ENCODE measurements at regions not wholly inside any gene's neighbourhood (a gene's known extent, or its start where the extent isn't known, plus 50 kb on each side); places are given as distances from the start of the nearest gene placed in this dataset.

DNA sequence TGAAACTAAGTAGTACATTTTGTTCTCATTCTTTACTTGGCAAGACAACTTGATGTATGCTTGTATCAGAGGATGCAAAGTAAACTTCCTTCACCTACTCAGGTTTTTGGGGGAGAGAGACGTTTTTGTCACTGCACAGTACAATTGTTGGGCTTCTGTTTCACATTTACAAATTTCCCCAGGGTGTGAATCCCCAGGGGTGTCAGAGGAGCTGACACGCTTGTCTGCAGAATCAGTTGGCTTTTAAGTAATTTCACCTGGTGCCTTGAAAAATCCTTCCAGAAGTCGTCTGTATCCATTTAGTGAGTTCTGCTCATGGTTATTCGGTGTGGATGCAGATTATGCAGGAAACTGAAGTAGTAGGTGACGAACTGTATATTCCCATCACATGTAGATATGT is 1227.7 kb upstream of the CELF2 start:
- Histone ChIP-seq H3K79me1 (ENCODE audit: low read depth, low read length) (no peaks in the 10 kb centered on the region), H3K4ac (ENCODE audit: low read length) (no peak overlapping the region), H3K27ac (replicated peaks; ENCODE audit: low read length) (no peak overlapping the region), H3K18ac (ENCODE audit: low read length) (no peak overlapping the region), H2BK5ac (ENCODE audit: low read length) (no peak overlapping the region), H3K23ac (ENCODE audit: low read depth, low read length, poor library complexity) (no peak overlapping the region), H2AK5ac (ENCODE audit: low read depth, low read length) (no peak overlapping the region), H3K9ac (ENCODE audit: low read depth, low read length, poor library complexity) (no peak overlapping the region), H4K91ac (ENCODE audit: low read depth, low read length, poor library complexity) (no peak overlapping the region), H4K8ac (ENCODE audit: low read depth, low read length) (no peak overlapping the region), H3K36me3 (replicated peaks in 1 of 2; ENCODE audit: control insufficient read depth in 2 of 2, insufficient read depth in 2 of 2, low read length in 2 of 2) (no peaks in the 10 kb centered on the region), H3K4me3 (ENCODE audit: low read length in 2 of 2) (no peak overlapping the region), H3K27me3 (ENCODE audit: control insufficient read depth in 3 of 3, insufficient read depth in 3 of 3, low read depth in 1 of 3, low read length in 3 of 3) (no peaks in the 10 kb centered on the region), H2BK15ac (ENCODE audit: low read length) (no peak overlapping the region), H2AFZ (ENCODE audit: low read length) (no peak overlapping the region), H2BK12ac (ENCODE audit: low read length) (no peak overlapping the region), H3K4me1 (ENCODE audit: control insufficient read depth in 2 of 2, insufficient read depth in 1 of 2, low read depth in 1 of 2, low read length in 2 of 2) (no peaks in the 10 kb centered on the region), H3K4me2 (ENCODE audit: insufficient read depth, low read length, poor library complexity, severe bottlenecking) (no peak overlapping the region), H2BK120ac (ENCODE audit: low read depth, low read length) (no peak overlapping the region), H3K9me3 (replicated peaks in 1 of 2; ENCODE audit: control insufficient read depth in 2 of 2, insufficient read depth in 1 of 2, low read depth in 1 of 2, low read length in 2 of 2) (no peaks in the 10 kb centered on the region), H3K14ac (ENCODE audit: low read length) (no peak overlapping the region)
- no CpG with 5 or more reads among the region's 5 CpGs for WGBS, 2 donors (ENCODE audit: extremely low coverage in 2 of 2, insufficient read length in 2 of 2, insufficient replicate concordance in 1 of 2)
- DNase-seq (ENCODE audit: low spot score): no peak

DNA sequence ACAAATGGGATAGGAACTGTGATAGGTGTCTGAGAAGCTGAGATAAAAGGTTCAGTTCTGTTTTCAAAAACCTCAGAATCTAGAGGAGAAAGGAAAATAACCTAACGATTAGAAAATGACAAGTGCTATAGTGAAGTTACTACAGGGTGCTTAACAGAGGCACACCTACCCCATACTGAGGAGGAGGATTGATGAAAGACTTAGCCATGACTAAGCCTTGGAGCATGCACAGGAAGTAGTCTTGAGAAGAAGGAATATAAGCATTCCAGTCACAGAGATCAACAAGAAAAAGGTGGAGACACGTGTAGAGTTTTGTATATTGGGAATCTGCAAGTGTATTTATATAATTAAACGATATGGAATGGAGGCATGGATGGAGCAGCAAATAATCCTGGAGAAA is 1225.5 kb upstream of the CELF2 start:
- no peak overlapping the region for H2BK120ac ChIP-seq (ENCODE audit: low read depth, low read length)
- H4K91ac ChIP-seq (ENCODE audit: low read depth, low read length, poor library complexity): no peak overlapping the region
- no peak overlapping the region for H3K4me2 ChIP-seq (ENCODE audit: insufficient read depth, low read length, poor library complexity, severe bottlenecking)
- no peak overlapping the region for H2BK15ac ChIP-seq (ENCODE audit: low read length)
- no peak overlapping the region for H3K27ac ChIP-seq (replicated peaks; ENCODE audit: low read length)
- no peak overlapping the region for H3K4me3 ChIP-seq (ENCODE audit: low read length in 2 of 2)
- no peaks in the 10 kb centered on the region for H3K79me1 ChIP-seq (ENCODE audit: low read depth, low read length)
- H3K9me3 ChIP-seq (replicated peaks in 1 of 2; ENCODE audit: control insufficient read depth in 2 of 2, insufficient read depth in 1 of 2, low read depth in 1 of 2, low read length in 2 of 2): no peaks in the 10 kb centered on the region
- no peaks in the 10 kb centered on the region for H3K36me3 ChIP-seq (replicated peaks in 1 of 2; ENCODE audit: control insufficient read depth in 2 of 2, insufficient read depth in 2 of 2, low read length in 2 of 2)
- no peak overlapping the region for H3K4ac ChIP-seq (ENCODE audit: low read length)
- H3K27me3 ChIP-seq (ENCODE audit: control insufficient read depth in 3 of 3, insufficient read depth in 3 of 3, low read depth in 1 of 3, low read length in 3 of 3): no peaks in the 10 kb centered on the region
- H2BK5ac ChIP-seq (ENCODE audit: low read length): no peak overlapping the region
- no peak overlapping the region for H2BK12ac ChIP-seq (ENCODE audit: low read length)
- no peak overlapping the region for H3K14ac ChIP-seq (ENCODE audit: low read length)
- no peak overlapping the region for H4K8ac ChIP-seq (ENCODE audit: low read depth, low read length)
- WGBS, 2 donors (ENCODE audit: extremely low coverage in 2 of 2, insufficient read length in 2 of 2, insufficient replicate concordance in 1 of 2): 100% methylated on average over 1 of the region's 3 CpGs; no CpG with 5 or more reads in 1 of the 2 donors
- no peak for DNase-seq (ENCODE audit: low spot score)
- no peak overlapping the region for H3K9ac ChIP-seq (ENCODE audit: low read depth, low read length, poor library complexity)
- no peaks in the 10 kb centered on the region for H3K4me1 ChIP-seq (ENCODE audit: control insufficient read depth in 2 of 2, insufficient read depth in 1 of 2, low read depth in 1 of 2, low read length in 2 of 2)
- H2AFZ ChIP-seq (ENCODE audit: low read length): no peak overlapping the region
- H2AK5ac ChIP-seq (ENCODE audit: low read depth, low read length): no peak overlapping the region
- H3K18ac ChIP-seq (ENCODE audit: low read length): no peak overlapping the region
- H3K23ac ChIP-seq (ENCODE audit: low read depth, low read length, poor library complexity): no peak overlapping the region

DNA sequence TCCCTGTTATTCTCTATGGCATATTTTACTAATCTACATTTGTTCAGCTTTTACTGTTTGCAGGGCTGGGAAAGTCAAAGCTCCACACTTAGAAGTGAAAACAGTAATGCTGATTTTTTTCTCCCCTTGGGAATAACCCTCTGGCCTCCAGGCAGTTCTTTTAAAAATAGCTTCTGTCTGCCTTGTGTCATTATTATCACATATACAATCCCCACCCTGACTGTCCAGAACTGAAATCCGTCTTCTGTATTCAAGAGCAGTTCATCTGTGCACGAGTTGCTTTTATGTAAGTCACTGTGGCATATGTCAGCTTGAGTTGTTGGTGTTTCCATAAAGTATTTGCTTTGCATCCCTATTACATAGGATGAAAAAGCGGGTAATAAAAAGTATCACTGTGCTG is 1221.1 kb upstream of the CELF2 start:
- Histone ChIP-seq H2AFZ (ENCODE audit: low read length) (no peak overlapping the region), H3K4me1 (ENCODE audit: control insufficient read depth in 2 of 2, insufficient read depth in 1 of 2, low read depth in 1 of 2, low read length in 2 of 2) (no peaks in the 10 kb centered on the region), H3K4me2 (ENCODE audit: insufficient read depth, low read length, poor library complexity, severe bottlenecking) (no peak overlapping the region), H3K36me3 (replicated peaks in 1 of 2; ENCODE audit: control insufficient read depth in 2 of 2, insufficient read depth in 2 of 2, low read length in 2 of 2) (no peaks in the 10 kb centered on the region), H2BK5ac (ENCODE audit: low read length) (no peak overlapping the region), H3K27ac (replicated peaks; ENCODE audit: low read length) (no peak overlapping the region), H2BK120ac (ENCODE audit: low read depth, low read length) (no peak overlapping the region), H3K4ac (ENCODE audit: low read length) (no peak overlapping the region), H3K9ac (ENCODE audit: low read depth, low read length, poor library complexity) (no peak overlapping the region), H3K4me3 (ENCODE audit: low read length in 2 of 2) (no peak overlapping the region), H3K14ac (ENCODE audit: low read length) (no peak overlapping the region), H4K8ac (ENCODE audit: low read depth, low read length) (no peak overlapping the region), H3K23ac (ENCODE audit: low read depth, low read length, poor library complexity) (no peak overlapping the region), H4K91ac (ENCODE audit: low read depth, low read length, poor library complexity) (no peak overlapping the region), H2BK15ac (ENCODE audit: low read length) (no peak overlapping the region), H3K79me1 (ENCODE audit: low read depth, low read length) (no peaks in the 10 kb centered on the region), H2BK12ac (ENCODE audit: low read length) (no peak overlapping the region), H3K9me3 (replicated peaks in 1 of 2; ENCODE audit: control insufficient read depth in 2 of 2, insufficient read depth in 1 of 2, low read depth in 1 of 2, low read length in 2 of 2) (no peaks in the 10 kb centered on the region), H3K18ac (ENCODE audit: low read length) (no peak overlapping the region), H3K27me3 (ENCODE audit: control insufficient read depth in 3 of 3, insufficient read depth in 3 of 3, low read depth in 1 of 3, low read length in 3 of 3) (no peaks in the 10 kb centered on the region), H2AK5ac (ENCODE audit: low read depth, low read length) (no peak overlapping the region)
- DNase-seq (ENCODE audit: low spot score): no peak
- WGBS, 2 donors (ENCODE audit: extremely low coverage in 2 of 2, insufficient read length in 2 of 2, insufficient replicate concordance in 1 of 2): no CpG with 5 or more reads among the region's 3 CpGs

DNA sequence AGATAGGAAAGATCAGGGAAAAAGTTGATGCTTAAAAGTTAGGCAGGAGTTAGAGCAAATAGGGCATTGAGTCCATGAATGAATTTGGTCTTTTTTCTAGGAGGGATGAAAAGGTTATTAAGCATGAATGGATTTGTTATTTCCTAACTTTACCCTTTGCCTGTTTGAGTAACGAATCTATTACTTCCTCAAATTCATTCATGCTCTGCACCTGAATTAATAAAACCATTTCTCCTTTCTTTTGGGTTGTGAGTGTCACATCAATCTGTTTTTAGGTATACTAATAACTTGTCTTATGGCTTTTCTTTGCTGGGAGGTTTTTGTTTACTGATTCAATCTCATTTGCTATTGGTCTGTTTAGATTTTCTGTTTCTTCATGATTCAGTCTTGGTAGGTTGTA is 1217.7 kb upstream of the CELF2 start:
- Histone ChIP-seq H2BK120ac (ENCODE audit: low read depth, low read length) (no peak overlapping the region), H2BK15ac (ENCODE audit: low read length) (no peak overlapping the region), H2AFZ (ENCODE audit: low read length) (no peak overlapping the region), H3K9ac (ENCODE audit: low read depth, low read length, poor library complexity) (no peak overlapping the region), H3K36me3 (replicated peaks in 1 of 2; ENCODE audit: control insufficient read depth in 2 of 2, insufficient read depth in 2 of 2, low read length in 2 of 2) (no peaks in the 10 kb centered on the region), H3K18ac (ENCODE audit: low read length) (no peak overlapping the region), H3K4me2 (ENCODE audit: insufficient read depth, low read length, poor library complexity, severe bottlenecking) (no peak overlapping the region), H4K91ac (ENCODE audit: low read depth, low read length, poor library complexity) (no peak overlapping the region), H3K79me1 (ENCODE audit: low read depth, low read length) (no peaks in the 10 kb centered on the region), H3K4me1 (ENCODE audit: control insufficient read depth in 2 of 2, insufficient read depth in 1 of 2, low read depth in 1 of 2, low read length in 2 of 2) (no peaks in the 10 kb centered on the region), H4K8ac (ENCODE audit: low read depth, low read length) (no peak overlapping the region), H3K4ac (ENCODE audit: low read length) (no peak overlapping the region), H3K27ac (replicated peaks; ENCODE audit: low read length) (no peak overlapping the region), H3K27me3 (ENCODE audit: control insufficient read depth in 3 of 3, insufficient read depth in 3 of 3, low read depth in 1 of 3, low read length in 3 of 3) (no peaks in the 10 kb centered on the region), H3K23ac (ENCODE audit: low read depth, low read length, poor library complexity) (no peak overlapping the region), H2AK5ac (ENCODE audit: low read depth, low read length) (no peak overlapping the region), H3K4me3 (ENCODE audit: low read length in 2 of 2) (no peak overlapping the region), H2BK12ac (ENCODE audit: low read length) (no peak overlapping the region), H3K9me3 (replicated peaks in 1 of 2; ENCODE audit: control insufficient read depth in 2 of 2, insufficient read depth in 1 of 2, low read depth in 1 of 2, low read length in 2 of 2) (no peaks in the 10 kb centered on the region), H2BK5ac (ENCODE audit: low read length) (no peak overlapping the region), H3K14ac (ENCODE audit: low read length) (no peak overlapping the region)
- WGBS, 2 donors (ENCODE audit: extremely low coverage in 2 of 2, insufficient read length in 2 of 2, insufficient replicate concordance in 1 of 2): no CpG with 5 or more reads among the region's 1 CpG
- DNase-seq (ENCODE audit: low spot score): no peak

Data from neuronal stem cell (in vitro differentiated cells).